ENCODE measurements at regions not wholly inside any gene's neighbourhood (a gene's known extent, or its start where the extent isn't known, plus 50 kb on each side); places are given as distances from the start of the nearest gene placed in this dataset.

- H3K4me3 ChIP-seq (ENCODE audit: low read depth, low read length) = no peak overlapping the region
- H3K4me2 ChIP-seq (ENCODE audit: low read length) = no peak overlapping the region
Observed at GRCh38 chr4:129220254-129220653, 124.3 kb downstream of the C4orf33 start.

DNA sequence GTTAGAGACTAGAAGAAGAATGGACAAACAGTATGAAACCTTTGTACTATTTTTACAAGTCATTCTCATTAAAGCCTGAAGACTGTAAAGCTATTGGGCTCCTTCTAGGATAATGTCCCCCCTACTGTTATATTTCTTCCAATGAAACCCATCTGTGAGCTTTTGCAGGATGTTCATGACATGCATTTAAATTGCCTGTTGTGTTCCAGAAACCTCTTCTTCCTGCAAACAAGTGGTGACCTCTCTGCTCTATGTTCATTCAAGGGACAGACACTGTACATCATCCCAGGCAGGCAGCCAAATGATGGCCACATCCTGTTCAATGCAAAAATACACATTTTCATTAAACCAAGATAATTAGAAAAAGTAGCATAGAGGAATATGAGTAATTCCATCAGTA lies 128.0 kb downstream of the C4orf33 start:
- TF ChIP-seq, protein P1, sequence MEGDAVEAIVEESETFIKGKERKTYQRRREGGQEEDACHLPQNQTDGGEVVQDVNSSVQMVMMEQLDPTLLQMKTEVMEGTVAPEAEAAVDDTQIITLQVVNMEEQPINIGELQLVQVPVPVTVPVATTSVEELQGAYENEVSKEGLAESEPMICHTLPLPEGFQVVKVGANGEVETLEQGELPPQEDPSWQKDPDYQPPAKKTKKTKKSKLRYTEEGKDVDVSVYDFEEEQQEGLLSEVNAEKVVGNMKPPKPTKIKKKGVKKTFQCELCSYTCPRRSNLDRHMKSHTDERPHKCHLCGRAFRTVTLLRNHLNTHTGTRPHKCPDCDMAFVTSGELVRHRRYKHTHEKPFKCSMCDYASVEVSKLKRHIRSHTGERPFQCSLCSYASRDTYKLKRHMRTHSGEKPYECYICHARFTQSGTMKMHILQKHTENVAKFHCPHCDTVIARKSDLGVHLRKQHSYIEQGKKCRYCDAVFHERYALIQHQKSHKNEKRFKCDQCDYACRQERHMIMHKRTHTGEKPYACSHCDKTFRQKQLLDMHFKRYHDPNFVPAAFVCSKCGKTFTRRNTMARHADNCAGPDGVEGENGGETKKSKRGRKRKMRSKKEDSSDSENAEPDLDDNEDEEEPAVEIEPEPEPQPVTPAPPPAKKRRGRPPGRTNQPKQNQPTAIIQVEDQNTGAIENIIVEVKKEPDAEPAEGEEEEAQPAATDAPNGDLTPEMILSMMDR (IDR thresholded peaks at IDR 0.05) = no peak
- Histone ChIP-seq H3K9ac (no peak overlapping the region), H3K4me3 (ENCODE audit: low read depth, low read length) (no peak overlapping the region), H3K36me3 (ENCODE audit: control insufficient read depth, insufficient read depth, low read length) (no peaks in the 10 kb centered on the region), H3K79me2 (no peaks in the 10 kb centered on the region), H3K27me3 (ENCODE audit: control insufficient read depth, insufficient read depth, low read length) (no peaks in the 10 kb centered on the region), H3K9me3 (ENCODE audit: control insufficient read depth, low read length) (no peaks in the 10 kb centered on the region), H3K27ac (no peak overlapping the region), H3K4me1 (no peaks in the 10 kb centered on the region), H2AFZ (no peak overlapping the region), H3K4me2 (ENCODE audit: low read length) (no peak overlapping the region)

More at GRCh38 chr4:129220254-129220653, 124.3 kb downstream of the C4orf33 start:
- Histone ChIP-seq H3K9me3 (ENCODE audit: control insufficient read depth, low read length) (no peaks in the 10 kb centered on the region), H3K9ac (no peak overlapping the region), H3K4me1 (no peaks in the 10 kb centered on the region), H3K27me3 (ENCODE audit: control insufficient read depth, insufficient read depth, low read length) (no peaks in the 10 kb centered on the region), H3K27ac (no peak overlapping the region), H3K36me3 (ENCODE audit: control insufficient read depth, insufficient read depth, low read length) (no peaks in the 10 kb centered on the region), H3K79me2 (no peaks in the 10 kb centered on the region), H2AFZ (no peak overlapping the region)
- TF ChIP-seq, protein P1 (IDR thresholded peaks at IDR 0.05) = no peak

- no peaks in the 10 kb centered on the region for H3K36me3 ChIP-seq (ENCODE audit: control insufficient read depth, insufficient read depth, low read length)
- TF ChIP-seq, protein P1 (IDR thresholded peaks at IDR 0.05) = no peak
- H3K27ac ChIP-seq = no peak overlapping the region
- no peaks in the 10 kb centered on the region for H3K9me3 ChIP-seq (ENCODE audit: control insufficient read depth, low read length)
- H3K9ac ChIP-seq = no peak overlapping the region
- H3K79me2 ChIP-seq = no peaks in the 10 kb centered on the region
- H3K4me1 ChIP-seq = no peaks in the 10 kb centered on the region
- no peak overlapping the region for H2AFZ ChIP-seq
- no peak overlapping the region for H3K4me3 ChIP-seq (ENCODE audit: low read depth, low read length)
- no peak overlapping the region for H3K4me2 ChIP-seq (ENCODE audit: low read length)
- H3K27me3 ChIP-seq (ENCODE audit: control insufficient read depth, insufficient read depth, low read length) = no peaks in the 10 kb centered on the region
Observed at GRCh38 chr4:129230846-129231245, 134.9 kb downstream of the C4orf33 start.

GRCh38 chr4:129231945-129232588 lies 136.1 kb downstream of the C4orf33 start:
- Histone ChIP-seq H3K27ac (no peak overlapping the region), H3K9ac (no peak overlapping the region), H3K79me2 (no peaks in the 10 kb centered on the region), H3K4me3 (ENCODE audit: low read depth, low read length) (no peak overlapping the region), H3K4me2 (ENCODE audit: low read length) (no peak overlapping the region), H3K27me3 (ENCODE audit: control insufficient read depth, insufficient read depth, low read length) (no peaks in the 10 kb centered on the region), H2AFZ (no peak overlapping the region), H3K9me3 (ENCODE audit: control insufficient read depth, low read length) (no peaks in the 10 kb centered on the region), H3K4me1 (no peaks in the 10 kb centered on the region), H3K36me3 (ENCODE audit: control insufficient read depth, insufficient read depth, low read length) (no peaks in the 10 kb centered on the region)
- TF ChIP-seq, protein P1 (IDR thresholded peaks at IDR 0.05) = no peak
